ENCODE measurements at regions not wholly inside any gene's neighbourhood (a gene's known extent, or its start where the extent isn't known, plus 50 kb on each side); places are given as distances from the start of the nearest gene placed in this dataset.
"Not testable (repeated sequence)": the region's sequence is repeated elsewhere in the genome, so short reads cannot be mapped to it uniquely, and the experiment has no call there.

GRCh38 chr17:77038884-77039555, 101.7 kb upstream of the SEC14L1 start:
- no peak for DNase-seq

GRCh38 chr17:77042476-77043231, 98.1 kb upstream of the SEC14L1 start:
- no peak for DNase-seq

- DNase-seq: no peak
Observed at GRCh38 chr17:77045441-77046041, 95.2 kb upstream of the SEC14L1 start.

GRCh38 chr17:77049440-77049839, 91.3 kb upstream of the SEC14L1 start:
- DNase-seq: no peak

- not testable (repeated sequence) for DNase-seq
Observed at GRCh38 chr17:77050901-77051300, 89.9 kb upstream of the SEC14L1 start.

GRCh38 chr17:77054936-77055335, 85.8 kb upstream of the SEC14L1 start:
- peak; percentile 76 for DNase-seq

GRCh38 chr17:77055453-77055852, 85.3 kb upstream of the SEC14L1 start:
- no peak for DNase-seq

- DNase-seq: no peak
Observed at GRCh38 chr17:77058016-77058415, 82.8 kb upstream of the SEC14L1 start.

GRCh38 chr17:77061669-77062068, 79.1 kb upstream of the SEC14L1 start:
- DNase-seq: peak; percentile 68

GRCh38 chr17:77064598-77064997, 76.2 kb upstream of the SEC14L1 start:
- no peak for DNase-seq

GRCh38 chr17:77066165-77066564, 74.6 kb upstream of the SEC14L1 start:
- DNase-seq: no peak

- not testable (repeated sequence) for DNase-seq
Observed at GRCh38 chr17:77066726-77067409, 73.9 kb upstream of the SEC14L1 start.

- DNase-seq: no peak
Observed at GRCh38 chr17:77068915-77069314, 71.9 kb upstream of the SEC14L1 start.

- DNase-seq: no peak
Observed at GRCh38 chr17:77070888-77071279, 69.9 kb upstream of the SEC14L1 start.

GRCh38 chr17:77071925-77072490, 68.8 kb upstream of the SEC14L1 start:
- DNase-seq: no peak

GRCh38 chr17:77072670-77073069, 68.1 kb upstream of the SEC14L1 start:
- DNase-seq: no peak

GRCh38 chr17:77074681-77075080, 66.1 kb upstream of the SEC14L1 start:
- DNase-seq: no peak

GRCh38 chr17:77076124-77076830, 64.5 kb upstream of the SEC14L1 start:
- peak; percentile 21 for DNase-seq

- no peak for DNase-seq
Observed at GRCh38 chr17:77083531-77083930, 57.2 kb upstream of the SEC14L1 start.

- DNase-seq: peak; percentile 17
Observed at GRCh38 chr17:77085926-77086432, 54.8 kb upstream of the SEC14L1 start.

GRCh38 chr17:77086433-77087010, 54.2 kb upstream of the SEC14L1 start:
- peak; percentile 53 for DNase-seq
